ENCODE measurements at regions not wholly inside any gene's neighbourhood (a gene's known extent, or its start where the extent isn't known, plus 50 kb on each side); places are given as distances from the start of the nearest gene placed in this dataset.

GRCh38 chr10:124325998-124326636 lies 92.6 kb downstream of the OAT start:
- TF ChIP-seq, protein P1, sequence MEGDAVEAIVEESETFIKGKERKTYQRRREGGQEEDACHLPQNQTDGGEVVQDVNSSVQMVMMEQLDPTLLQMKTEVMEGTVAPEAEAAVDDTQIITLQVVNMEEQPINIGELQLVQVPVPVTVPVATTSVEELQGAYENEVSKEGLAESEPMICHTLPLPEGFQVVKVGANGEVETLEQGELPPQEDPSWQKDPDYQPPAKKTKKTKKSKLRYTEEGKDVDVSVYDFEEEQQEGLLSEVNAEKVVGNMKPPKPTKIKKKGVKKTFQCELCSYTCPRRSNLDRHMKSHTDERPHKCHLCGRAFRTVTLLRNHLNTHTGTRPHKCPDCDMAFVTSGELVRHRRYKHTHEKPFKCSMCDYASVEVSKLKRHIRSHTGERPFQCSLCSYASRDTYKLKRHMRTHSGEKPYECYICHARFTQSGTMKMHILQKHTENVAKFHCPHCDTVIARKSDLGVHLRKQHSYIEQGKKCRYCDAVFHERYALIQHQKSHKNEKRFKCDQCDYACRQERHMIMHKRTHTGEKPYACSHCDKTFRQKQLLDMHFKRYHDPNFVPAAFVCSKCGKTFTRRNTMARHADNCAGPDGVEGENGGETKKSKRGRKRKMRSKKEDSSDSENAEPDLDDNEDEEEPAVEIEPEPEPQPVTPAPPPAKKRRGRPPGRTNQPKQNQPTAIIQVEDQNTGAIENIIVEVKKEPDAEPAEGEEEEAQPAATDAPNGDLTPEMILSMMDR (conservative IDR thresholded peaks at IDR 0.05; ENCODE audit: low read length), result no peak
- no peak for TF ChIP-seq EZH2phosphoT487 (IDR thresholded peaks at IDR 0.05; ENCODE audit: borderline replicate concordance, low read depth, low read length)
